GM13977 (cell line): ENCODE measurements at regions not wholly inside any gene's neighbourhood (a gene's known extent, or its start where the extent isn't known, plus 50 kb on each side); places are given as distances from the start of the nearest gene placed in this dataset.

Experiments used
- DNase-seq: peaks from one replicate; pipeline ENCODE4 v3.0.0; 2012; ENCODE audit warnings: low spot score
- CTCF ChIP-seq: IDR thresholded peaks from 2 replicates; pipeline ENCODE4 v1.5.1; 2012; ENCODE audit warnings: mild to moderate bottlenecking, control low read depth; ENCODE audit not compliant: insufficient read depth; ENCODE audit errors: extremely low read depth, missing control alignments
- in situ Hi-C: fragments of 300-500 bp; cut with MboI; formaldehyde crosslinking; loops from one replicate; pipeline ENCODE4 v1.12.0; 2022; ENCODE audit warnings: low sequenced_read_pairs, low pct_unique_long_range_greater_than_20kb, mixed read lengths, inconsistent platforms; ENCODE audit not compliant: unreplicated experiment

- TF ChIP-seq CTCF = no peak
- in situ Hi-C loops = no loop called here
- no peak for DNase-seq
Measured at GRCh38 chr12:19967001-19967400, 401.3 kb upstream of the PDE3A start.

GRCh38 chr12:19967431-19967830 lies 400.9 kb upstream of the PDE3A start:
- TF ChIP-seq CTCF = no peak
- in situ Hi-C loops = no loop called here
- no peak for DNase-seq

- no peak for DNase-seq
- in situ Hi-C loops = no loop called here
- TF ChIP-seq CTCF = no peak
Measured at GRCh38 chr12:19970116-19970515, 398.2 kb upstream of the PDE3A start.

GRCh38 chr12:19970821-19971220 lies 397.5 kb upstream of the PDE3A start:
- DNase-seq = no peak
- in situ Hi-C loops = no loop called here
- TF ChIP-seq CTCF = no peak

GRCh38 chr12:19971361-19972280 lies 396.7 kb upstream of the PDE3A start:
- TF ChIP-seq CTCF = no peak
- in situ Hi-C loops = no loop called here
- no peak for DNase-seq

GRCh38 chr12:19972325-19973288 lies 395.7 kb upstream of the PDE3A start:
- no peak for TF ChIP-seq CTCF
- peak; percentile 14 for DNase-seq
- in situ Hi-C loops = no loop called here
